PC-3 (cell line): ENCODE measurements at regions not wholly inside any gene's neighbourhood (a gene's known extent, or its start where the extent isn't known, plus 50 kb on each side); places are given as distances from the start of the nearest gene placed in this dataset.

Experiments
- ATAC-seq: fragments of 200-7000 bp; cut with Tn5 transposase; 2 replicates; pipeline ENCODE4 v1.9.1; 2020; ENCODE audit warnings: mild to moderate bottlenecking, moderate library complexity
- BruUV-seq: library from RNA; stranded (reverse); fragments of 400-500 nt; replicated peaks from 2 replicates; lab custom pipeline; 2021; lab: Mats Ljungman, UMichigan
- CTCF ChIA-PET: fragments of 300-600 bp; sonication (Branson Sonifier 250); formaldehyde crosslinking; loops from one replicate; lab custom pipeline; 2022; ENCODE audit warnings: antibody characterized with exemption; lab: Charles Lee
- POLR2A ChIA-PET: fragments of 300-600 bp; sonication (Branson Sonifier 250); formaldehyde crosslinking; loops from one replicate; lab custom pipeline; 2022; ENCODE audit warnings: antibody characterized with exemption; ENCODE audit not compliant: unreplicated experiment; lab: Charles Lee
- DNase-seq: peaks from one replicate; pipeline ENCODE4 v3.0.0-alpha.2; 2015
- H2AFZ ChIP-seq: fragments of 300-600 bp; sonication (generic); 2 replicates; pipeline ENCODE4 v1.6.0; 2016; ENCODE audit warnings: antibody characterized with exemption, low read length
- H3F3A ChIP-seq: fragments of 300-600 bp; sonication (generic); one replicate; pipeline ENCODE4 v1.6.0; 2017; ENCODE audit warnings: antibody characterized with exemption, low read length, control low read depth, mild to moderate bottlenecking; ENCODE audit not compliant: unreplicated experiment
- H3K27ac ChIP-seq: fragments of 300-600 bp; sonication (generic); 2 replicates; pipeline ENCODE4 v1.5.1; 2016; ENCODE audit warnings: mild to moderate bottlenecking, low read length
- H3K27me3 ChIP-seq: fragments of 300-600 bp; sonication (generic); 2 replicates; pipeline ENCODE4 v1.6.1; 2016; ENCODE audit warnings: low read length, mixed read lengths
- H3K36me3 ChIP-seq: fragments of 300-600 bp; sonication (generic); 2 replicates; pipeline ENCODE4 v1.6.1; 2016; ENCODE audit warnings: low read depth, mixed run types, low read length, mixed read lengths
- H3K4me1 ChIP-seq: fragments of 300-600 bp; sonication (generic); 2 replicates; pipeline ENCODE4 v1.5.1; 2016; ENCODE audit warnings: low read length; ENCODE audit not compliant: insufficient read depth
- H3K4me2 ChIP-seq: fragments of 300-600 bp; sonication (generic); 2 replicates; pipeline ENCODE4 v1.6.0; 2016; ENCODE audit warnings: low read length
- H3K4me3 ChIP-seq: fragments of 300-600 bp; sonication (generic); 2 replicates; pipeline ENCODE4 v1.5.1; 2016; ENCODE audit warnings: mild to moderate bottlenecking, low read length, mixed read lengths
- H3K79me2 ChIP-seq: fragments of 300-600 bp; sonication (generic); 2 replicates; pipeline ENCODE4 v1.6.1; 2017; ENCODE audit warnings: low read length, mixed read lengths
- H3K9ac ChIP-seq: fragments of 300-600 bp; sonication (generic); 2 replicates; pipeline ENCODE4 v1.6.0; 2016; ENCODE audit warnings: mild to moderate bottlenecking, low read length
- H3K9me2 ChIP-seq: fragments of 300-600 bp; sonication (generic); replicated peaks from 2 replicates; pipeline ENCODE4 v1.6.1; 2016; ENCODE audit warnings: mixed run types, low read length, mixed read lengths
- H3K9me3 ChIP-seq: fragments of 300-600 bp; sonication (generic); 2 replicates; pipeline ENCODE4 v1.6.1; 2016; ENCODE audit warnings: low read length, mixed read lengths
- H4K20me1 ChIP-seq: fragments of 300-600 bp; sonication (generic); 2 replicates; pipeline ENCODE4 v1.6.1; 2016; ENCODE audit warnings: low read length, mixed read lengths
- CTCF ChIP-seq: fragments of 300-600 bp; sonication (generic); conservative IDR thresholded peaks from 2 replicates; pipeline ENCODE4 v1.5.1; 2017; ENCODE audit warnings: antibody characterized with exemption, low read depth, mild to moderate bottlenecking, low read length
- EZH2 ChIP-seq: fragments of 300-600 bp; sonication (generic); IDR thresholded peaks from one replicate; pipeline ENCODE4 v1.6.1; 2017; ENCODE audit warnings: antibody characterized with exemption, mild to moderate bottlenecking, low read length; ENCODE audit not compliant: unreplicated experiment
- EZH2phosphoT487 ChIP-seq: fragments of 300-600 bp; sonication (generic); IDR thresholded peaks from 2 replicates; pipeline ENCODE4 v1.6.1; 2018; ENCODE audit warnings: mild to moderate bottlenecking, antibody characterized with exemption, low read length, borderline replicate concordance
- intact Hi-C: fragments of 100-400 bp; cut with micrococcal nuclease; formaldehyde crosslinking; loops from 2 replicates; pipeline ENCODE4 v1.9.0; 2023

- CTCF ChIA-PET = no interaction called here
- POLR2A ChIA-PET = no interaction called here
- Histone ChIP-seq H3K4me3 (no peak overlapping the region), H2AFZ (no peak overlapping the region), H3K79me2 (no peaks in the 10 kb centered on the region), H3K4me1 (peaks cover 58% of the 10 kb centered on the region), H3K27me3 (no peaks in the 10 kb centered on the region), H3K9me3 (no peaks in the 10 kb centered on the region), H3K9ac (no peak overlapping the region), H3K9me2 (no peaks in the 10 kb centered on the region), H4K20me1 (no peaks in the 10 kb centered on the region), H3F3A (peaks cover 4% of the 10 kb centered on the region), H3K27ac (no peak overlapping the region), H3K4me2 (no peak overlapping the region), H3K36me3 (no peaks in the 10 kb centered on the region)
- ATAC-seq (no peak), DNase-seq (no peak)
- no TSS peak for BruUV-seq
- no peak for TF ChIP-seq EZH2
- no peak for TF ChIP-seq CTCF
- TF ChIP-seq EZH2phosphoT487 = no peak
- intact Hi-C loops = no loop called here
These were observed 51.4 kb upstream of the CISTR start for GRCh38 chr12:53803194-53803593.

DNA sequence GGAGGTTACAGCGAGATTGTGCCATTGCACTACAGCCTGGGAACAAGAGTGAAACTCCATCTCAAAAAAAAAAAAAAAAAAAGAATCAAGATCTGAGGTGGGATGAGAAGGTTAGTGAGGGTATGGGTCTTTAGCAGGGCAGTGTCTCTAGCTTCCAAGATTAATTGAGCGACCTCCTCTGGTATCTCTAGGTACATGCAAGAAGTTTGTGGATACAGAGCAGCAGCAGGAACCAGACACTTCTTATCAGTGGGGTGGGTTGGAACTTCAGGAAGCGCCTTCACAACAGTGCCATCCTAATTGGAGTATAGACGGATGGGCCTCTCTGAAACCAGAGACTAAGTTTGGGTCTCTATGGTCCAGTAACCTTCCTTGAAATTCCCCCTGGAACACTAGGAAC is 51.9 kb upstream of the CISTR start:
- ChIA-PET CTCF (interaction anchor here (0.8 to 1.0 kb wide), 2 partner anchors 22 to 34 kb away, joined by 3 to 5 read pairs; no protein-coding TSS in a partner anchor), POLR2A (no interaction called here)
- Histone ChIP-seq H3K9me3 (no peaks in the 10 kb centered on the region), H3K4me2 (peak overlapping the region; percentile 63), H3K4me3 (no peak overlapping the region), H4K20me1 (no peaks in the 10 kb centered on the region), H3K36me3 (no peaks in the 10 kb centered on the region), H3K9ac (no peak overlapping the region), H3F3A (peaks cover 4% of the 10 kb centered on the region), H2AFZ (no peak overlapping the region), H3K79me2 (no peaks in the 10 kb centered on the region), H3K4me1 (peaks cover 53% of the 10 kb centered on the region), H3K27ac (peak overlapping the region; percentile 75), H3K9me2 (no peaks in the 10 kb centered on the region), H3K27me3 (no peaks in the 10 kb centered on the region)
- BruUV-seq = no TSS peak
- TF ChIP-seq EZH2phosphoT487 (no peak), EZH2 (no peak), CTCF (no peak)
- DNase-seq = no peak
- intact Hi-C loops = loop anchor here (1.0 kb wide), 1 partner anchor 22 kb away; no protein-coding TSS in a partner anchor
- ATAC-seq = no peak

DNA sequence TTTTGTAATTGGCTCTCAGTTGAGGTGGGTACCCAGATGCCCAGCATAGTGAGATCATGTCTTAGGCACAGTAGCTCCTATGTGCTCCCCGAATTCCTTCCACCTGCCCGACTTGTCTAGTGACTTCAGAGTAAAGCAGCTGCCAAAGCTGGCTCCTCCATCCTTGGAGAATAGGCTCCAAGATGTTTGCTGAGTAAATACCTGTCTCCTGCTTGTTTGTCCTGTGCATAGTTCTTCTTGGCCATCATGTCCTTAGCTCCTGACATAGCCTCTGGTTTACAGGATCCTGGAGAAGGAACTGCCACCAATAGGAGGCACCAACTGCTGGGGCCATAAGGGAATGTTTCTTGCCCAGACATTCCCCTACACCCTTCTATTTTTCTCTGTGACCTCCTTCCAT is 52.6 kb upstream of the CISTR start:
- no peak overlapping the region for H2AFZ ChIP-seq
- TF ChIP-seq CTCF (peak; percentile 46), EZH2phosphoT487 (no peak), EZH2 (no peak)
- H3F3A ChIP-seq = peaks cover 4% of the 10 kb centered on the region
- H4K20me1 ChIP-seq = no peaks in the 10 kb centered on the region
- BruUV-seq = no TSS peak
- H3K4me1 ChIP-seq = peaks cover 45% of the 10 kb centered on the region
- no peaks in the 10 kb centered on the region for H3K36me3 ChIP-seq
- H3K9ac ChIP-seq = peak overlapping the region; percentile 2; the same call in 1 of the 2 replicates
- H3K4me2 ChIP-seq = peak overlapping the region; percentile 63
- ChIA-PET CTCF (interaction anchor here (0.7 to 1.0 kb wide), 5 partner anchors 21 to 187 kb away, joined by 3 to 6 read pairs (median 3); no protein-coding TSS in a partner anchor), POLR2A (no interaction called here)
- H3K9me2 ChIP-seq = no peaks in the 10 kb centered on the region
- intact Hi-C loops = loop anchor here (1.0 kb wide), 1 partner anchor 21 kb away; no protein-coding TSS in a partner anchor
- no peaks in the 10 kb centered on the region for H3K27me3 ChIP-seq
- no peak overlapping the region for H3K4me3 ChIP-seq
- ATAC-seq (peak; percentile 92), DNase-seq (peak; percentile 95)
- H3K79me2 ChIP-seq = no peaks in the 10 kb centered on the region
- H3K27ac ChIP-seq = peak overlapping the region; percentile 75
- H3K9me3 ChIP-seq = no peaks in the 10 kb centered on the region
